HG02938 (cell line): ENCODE measurements at regions not wholly inside any gene's neighbourhood (a gene's known extent, or its start where the extent isn't known, plus 50 kb on each side); places are given as distances from the start of the nearest gene placed in this dataset.

Source experiments
- ATAC-seq: cut with Tn5 transposase; IDR thresholded peaks from one replicate; pipeline ENCODE4 v1.9.1; 2021; ENCODE audit warnings: mild to moderate bottlenecking, moderate library complexity; ENCODE audit not compliant: unreplicated experiment

- no peak for ATAC-seq
Observed at GRCh38 chr9:16304301-16304700, 566.2 kb downstream of the BNC2 start.

- no peak for ATAC-seq
Observed at GRCh38 chr9:16306586-16306985, 563.9 kb downstream of the BNC2 start.

- ATAC-seq: no peak
Observed at GRCh38 chr9:16307626-16308195, 562.8 kb downstream of the BNC2 start.

- no peak for ATAC-seq
Observed at GRCh38 chr9:16308645-16309044, 561.8 kb downstream of the BNC2 start.

GRCh38 chr9:16309082-16309468 lies 561.4 kb downstream of the BNC2 start:
- ATAC-seq: no peak

GRCh38 chr9:16309469-16310271 lies 560.8 kb downstream of the BNC2 start:
- ATAC-seq: no peak

GRCh38 chr9:16310278-16311110 lies 560.0 kb downstream of the BNC2 start:
- no peak for ATAC-seq

GRCh38 chr9:16312116-16312515 lies 558.4 kb downstream of the BNC2 start:
- ATAC-seq: no peak

DNA sequence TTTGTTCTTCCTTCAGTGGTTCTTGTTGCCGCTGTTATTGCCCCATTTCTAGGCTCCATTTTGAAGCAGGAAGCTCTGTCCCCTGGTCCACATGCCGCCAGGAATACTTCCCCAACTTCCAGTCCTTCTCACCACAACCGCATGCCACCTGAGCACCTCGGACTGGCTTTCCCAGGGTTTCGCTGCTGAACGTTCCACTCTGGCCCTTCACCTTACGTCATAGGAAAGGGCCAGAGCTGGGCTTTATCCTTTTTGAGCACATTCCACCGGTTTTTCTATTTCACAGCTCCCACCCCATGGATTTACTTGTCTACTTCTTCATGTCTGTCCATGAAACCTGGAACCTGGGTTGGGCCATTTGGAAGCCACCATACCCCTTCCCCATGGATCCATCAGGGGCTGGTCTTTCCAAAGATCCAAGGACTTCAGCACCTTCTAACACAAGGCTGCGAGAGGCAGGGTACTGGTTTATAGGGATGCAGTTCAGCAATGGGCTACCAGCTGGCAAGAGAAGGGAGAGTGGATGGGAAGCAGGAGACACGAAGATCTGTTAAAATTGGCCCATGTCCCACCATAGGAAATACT lies 557.4 kb downstream of the BNC2 start:
- ATAC-seq: no peak

DNA sequence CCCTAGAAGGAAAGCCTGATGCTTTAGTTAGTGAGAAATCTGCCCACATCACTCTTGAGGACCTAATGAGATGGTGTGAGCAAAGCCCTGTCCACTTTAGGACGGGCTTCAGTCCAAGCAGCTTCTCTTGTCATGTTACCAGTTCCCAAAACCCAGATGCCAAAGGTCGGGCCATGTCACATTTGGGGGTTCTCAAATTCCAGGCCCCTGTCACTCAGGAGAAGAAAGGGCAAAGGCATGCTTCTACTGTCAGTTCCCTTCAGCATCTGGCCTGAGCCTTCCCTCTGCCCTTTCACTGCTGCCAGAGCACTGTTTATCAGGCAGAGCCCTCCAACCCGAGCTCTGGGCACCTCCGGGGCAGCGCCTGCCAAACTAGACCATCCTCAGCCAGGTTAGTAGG lies 556.0 kb downstream of the BNC2 start:
- no peak for ATAC-seq

GRCh38 chr9:16315720-16316119 lies 554.8 kb downstream of the BNC2 start:
- no peak for ATAC-seq

- ATAC-seq: no peak
Observed at GRCh38 chr9:16316456-16316855, 554.0 kb downstream of the BNC2 start.

GRCh38 chr9:16316911-16317817 lies 553.3 kb downstream of the BNC2 start:
- no peak for ATAC-seq

DNA sequence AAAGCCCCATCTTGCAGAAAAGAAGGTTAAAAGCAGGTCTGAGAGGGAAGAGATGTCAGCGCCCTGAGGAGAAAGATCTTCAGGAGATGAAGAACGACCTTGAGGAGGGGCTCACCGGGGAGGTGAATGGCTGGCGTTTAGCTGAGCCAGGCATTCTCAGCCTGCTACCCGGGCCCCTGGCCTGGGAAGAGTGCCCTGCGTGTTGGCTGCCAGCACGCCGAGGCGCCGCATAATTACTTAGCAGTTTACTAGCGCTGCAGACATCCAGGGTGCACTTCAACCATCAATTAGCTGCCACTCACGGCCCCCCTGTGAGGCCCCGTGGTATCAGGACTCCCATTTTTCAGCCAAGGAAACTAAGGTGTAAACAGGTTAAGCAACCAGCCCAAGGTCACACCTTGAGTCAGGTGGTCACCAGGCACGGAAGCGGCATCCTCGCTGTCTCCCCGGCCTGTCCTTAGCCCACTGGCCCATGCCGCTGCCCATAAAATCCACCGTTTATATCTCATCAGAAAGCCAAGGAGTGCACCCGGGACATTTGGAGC lies 551.9 kb downstream of the BNC2 start:
- no peak for ATAC-seq

GRCh38 chr9:16319646-16320045 lies 550.8 kb downstream of the BNC2 start:
- ATAC-seq: no peak

DNA sequence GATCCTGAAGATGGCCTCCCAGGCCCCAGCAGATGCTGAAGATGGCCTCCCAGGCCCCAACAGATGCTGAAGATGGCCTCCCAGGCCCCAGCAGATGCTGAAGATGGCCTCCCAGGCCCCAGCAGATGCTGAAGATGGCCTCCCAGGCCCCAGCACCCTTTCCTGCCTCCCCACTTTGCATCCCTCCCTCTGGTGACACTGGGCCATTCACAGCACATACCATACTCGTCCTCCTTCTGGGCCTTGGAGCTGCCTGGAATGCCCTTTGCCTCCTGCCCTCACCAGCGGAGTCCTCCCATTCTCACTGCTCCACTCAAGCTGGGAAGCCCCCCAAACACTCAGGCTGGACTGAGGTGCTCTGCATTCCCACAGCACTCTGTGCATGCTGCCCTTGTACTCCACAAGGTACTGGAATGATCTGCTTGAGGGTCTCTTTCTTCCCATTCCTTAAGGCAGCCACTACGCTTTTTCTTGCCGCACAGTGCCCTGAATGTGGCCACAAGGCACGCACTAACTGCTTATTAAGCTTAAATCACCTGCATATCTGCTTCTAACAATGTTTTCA lies 550.0 kb downstream of the BNC2 start:
- no peak for ATAC-seq

GRCh38 chr9:16321461-16322119 lies 548.9 kb downstream of the BNC2 start:
- ATAC-seq: no peak

GRCh38 chr9:16322849-16323248 lies 547.6 kb downstream of the BNC2 start:
- ATAC-seq: no peak

- no peak for ATAC-seq
Observed at GRCh38 chr9:16325966-16326365, 544.5 kb downstream of the BNC2 start.
